GM12878 (cell line): ENCODE measurements at regions not wholly inside any gene's neighbourhood (a gene's known extent, or its start where the extent isn't known, plus 50 kb on each side); places are given as distances from the start of the nearest gene placed in this dataset.
A peak's percentile ranks its signal among the peaks of the same experiment; 100 is the strongest.

ENCODE experiments used
- ATAC-seq: fragments of 200-7000 bp; cut with Tn5 transposase; 3 replicates; pipeline ENCODE4 v1.9.1; 2020; ENCODE audit warnings: mild to moderate bottlenecking, moderate library complexity
- BruUV-seq: library from RNA; stranded (reverse); fragments of 400-500 nt; replicated peaks from 2 replicates; lab custom pipeline; 2021; lab: Mats Ljungman, UMichigan
- CTCF ChIA-PET: fragments of 300-600 bp; sonication (Branson Sonifier 250); formaldehyde crosslinking; extraction: SDS; loops from one replicate; lab custom pipeline; 2021; ENCODE audit warnings: inconsistent platforms; lab: Yijun Ruan, JAX
- POLR2A ChIA-PET: fragments of 350-600 bp; formaldehyde crosslinking; extraction: SDS; loops from one replicate; lab custom pipeline; 2021; ENCODE audit warnings: inconsistent platforms; lab: Charles Lee
- RAD21 ChIA-PET: fragments of 300-600 bp; sonication (Branson Sonifier 250); formaldehyde crosslinking; loops from one replicate; lab custom pipeline; 2023; ENCODE audit warnings: antibody characterized with exemption; ENCODE audit not compliant: unreplicated experiment; lab: Charles Lee
- SMC1A ChIA-PET: fragments of 300-600 bp; sonication (Branson Sonifier 250); formaldehyde crosslinking; loops from one replicate; lab custom pipeline; 2023; ENCODE audit not compliant: unreplicated experiment, uncharacterized antibody; lab: Charles Lee
- DNase-seq: peaks from one replicate; pipeline ENCODE4 v3.0.0-alpha.2; 2011; ENCODE audit warnings: low read depth, low spot score
- FAIRE-seq: peaks from 3 replicates; lab custom pipeline; 2011; peaks lifted over from hg19 to GRCh38; lab: Jason Lieb, UNC
- H2AFZ ChIP-seq: 2 replicates; pipeline ENCODE4 v1.6.0; 2011; ENCODE audit warnings: low read depth, low read length, control low read depth; ENCODE audit not compliant: control insufficient read depth
- H3K27ac ChIP-seq: 2 replicates; pipeline ENCODE4 v1.5.1; 2011; ENCODE audit warnings: control low read depth; ENCODE audit not compliant: control insufficient read depth, insufficient read depth
- H3K27me3 ChIP-seq, 2 experiments: replicated peaks in 1 of 2; 2 replicates each; pipeline versions ENCODE4 v1.6.0 to v1.6.1; 2011; ENCODE audit warnings: low read length in 1 of 2; ENCODE audit not compliant: control insufficient read depth in 2 of 2, insufficient read depth in 2 of 2
- H3K36me3 ChIP-seq, 2 experiments: 2 replicates each; pipeline ENCODE4 v1.5.1; 2011; ENCODE audit warnings: low read length in 1 of 2; ENCODE audit not compliant: control insufficient read depth in 2 of 2, insufficient read depth in 2 of 2
- H3K4me1 ChIP-seq: 2 replicates; pipeline ENCODE4 v1.6.1; 2011; ENCODE audit warnings: mild to moderate bottlenecking, low read length, moderate library complexity, mixed read lengths; ENCODE audit not compliant: control insufficient read depth, insufficient read depth
- H3K4me2 ChIP-seq: 2 replicates; pipeline ENCODE4 v1.6.0; 2011; ENCODE audit warnings: control low read depth; ENCODE audit not compliant: control insufficient read depth, insufficient read depth
- H3K4me3 ChIP-seq: fragments of 200-600 bp; sonication (generic); 2 replicates; pipeline ENCODE4 v1.5.1; 2016
- H3K79me2 ChIP-seq: 2 replicates; pipeline ENCODE4 v1.6.0; 2011; ENCODE audit warnings: low read length; ENCODE audit not compliant: control insufficient read depth, insufficient read depth
- H3K9ac ChIP-seq: 2 replicates; pipeline ENCODE4 v1.8.0; 2011; ENCODE audit warnings: low read length, control low read depth, mixed read lengths; ENCODE audit not compliant: control insufficient read depth, insufficient read depth
- H3K9me3 ChIP-seq: replicated peaks from 3 replicates; pipeline ENCODE4 v1.5.1; 2011; ENCODE audit warnings: mild to moderate bottlenecking, low read length; ENCODE audit not compliant: control insufficient read depth, insufficient read depth
- H4K20me1 ChIP-seq: 2 replicates; pipeline ENCODE4 v1.6.0; 2011; ENCODE audit not compliant: control insufficient read depth, insufficient read depth
- CREB1 ChIP-seq: IDR thresholded peaks from 2 replicates; pipeline ENCODE4 v1.6.1; 2012; ENCODE audit warnings: low read depth, mild to moderate bottlenecking, inconsistent platforms
- CTCF ChIP-seq, 3 experiments: IDR thresholded peaks in 2 of 3; conservative IDR thresholded peaks in 1 of 3; 2 replicates each; pipeline ENCODE4 v1.5.1; 2011; ENCODE audit warnings: low read depth in 3 of 3, low read length in 3 of 3, mild to moderate bottlenecking in 3 of 3, control low read depth in 2 of 3, moderate library complexity in 2 of 3, inconsistent platforms in 1 of 3, mixed read lengths in 1 of 3; ENCODE audit not compliant: control insufficient read depth in 2 of 3, insufficient read depth in 1 of 3; ENCODE audit errors: extremely low read depth in 1 of 3
- EZH2 ChIP-seq: IDR thresholded peaks from 2 replicates; pipeline ENCODE4 v1.6.1; 2012; ENCODE audit warnings: low read depth, mild to moderate bottlenecking, control low read depth, inconsistent platforms, low read length, borderline replicate concordance; ENCODE audit not compliant: control insufficient read depth
- HDAC6 ChIP-seq: fragments of 200-600 bp; sonication (generic); IDR thresholded peaks from one replicate; pipeline ENCODE4 v1.8.0; 2017; ENCODE audit warnings: antibody characterized with exemption; ENCODE audit not compliant: unreplicated experiment
- NR2C2 ChIP-seq: IDR thresholded peaks from 2 replicates; pipeline ENCODE4 v1.6.1; 2011; ENCODE audit warnings: borderline replicate concordance, low read depth; ENCODE audit not compliant: control insufficient read depth, insufficient read length
- RAD21 ChIP-seq: IDR thresholded peaks from 2 replicates; pipeline ENCODE4 v1.6.1; 2011; ENCODE audit warnings: mild to moderate bottlenecking, low read depth, low read length, moderate library complexity; ENCODE audit not compliant: insufficient read depth
- SUZ12 ChIP-seq: fragments of 200-600 bp; sonication (generic); IDR thresholded peaks from one replicate; pipeline ENCODE4 v1.6.1; 2018; ENCODE audit warnings: antibody characterized with exemption, mild to moderate bottlenecking; ENCODE audit not compliant: unreplicated experiment
- ZNF622 ChIP-seq: fragments of 450-650 bp; IDR thresholded peaks from 2 replicates; pipeline ENCODE4 v1.6.1; 2017; ENCODE audit warnings: mild to moderate bottlenecking, inconsistent platforms
- WGBS: methylation state at CpG from one replicate; pipeline ENCODE4 v1.1.6; 2016; ENCODE audit warnings: low lambda C conversion rate; ENCODE audit not compliant: insufficient replicate concordance, insufficient coverage; ENCODE audit errors: missing lambda C conversion rate; 5-methylcytosine and 5-hydroxymethylcytosine counted together
- in situ Hi-C: fragments of 300-500 bp; cut with MboI; formaldehyde crosslinking; loops from 9 replicates; pipeline ENCODE4 v1.14.3; 2018; ENCODE audit warnings: mixed read lengths
- intact Hi-C: fragments of 100-400 bp; cut with micrococcal nuclease; formaldehyde crosslinking; loops from one replicate; pipeline ENCODE4 v1.14.2; 2022; ENCODE audit not compliant: unreplicated experiment

- Histone ChIP-seq H3K4me3 (no peak overlapping the region), H3K9ac (no peak overlapping the region), H3K4me1 (no peaks in the 10 kb centered on the region), H2AFZ (no peak overlapping the region), H3K9me3 (no peaks in the 10 kb centered on the region; the same call in 2 of the 3 replicates), H3K79me2 (no peaks in the 10 kb centered on the region), H3K4me2 (peak overlapping the region; percentile 52), H3K27ac (no peak overlapping the region), H3K36me3 (no peaks in the 10 kb centered on the region), H4K20me1 (no peaks in the 10 kb centered on the region), H3K27me3 (peaks cover 35 to 53% of the 10 kb centered on the region in 2 experiments)
- no TSS peak for BruUV-seq
- 0 out of 2 replicates have a peak, but pooled peaks have one; percentile 74 for TF ChIP-seq EZH2
- no peak for TF ChIP-seq CREB1
- no peak for DNase-seq
- RAD21 ChIA-PET: interaction anchor here (0.7 kb wide), 1 partner anchor 12 kb away, joined by 3 read pairs; no protein-coding TSS in a partner anchor
- CTCF ChIA-PET: interaction anchor here (0.9 to 1.2 kb wide), 2 partner anchors 10 to 130 kb away, joined by 3 read pairs; no protein-coding TSS in a partner anchor
- under 1% methylated on average over 32 of the region's 35 CpGs for WGBS
- intact Hi-C loops: loop anchor here (5.0 to 10.0 kb wide), 2 partner anchors 274 to 366 kb away; partner anchors contain the start of gene C11orf96
- in situ Hi-C loops: no loop called here
- SMC1A ChIA-PET: interaction anchor here (0.8 to 1.8 kb wide), 2 partner anchors 273 kb away, joined by 3 to 7 read pairs; no protein-coding TSS in a partner anchor
- POLR2A ChIA-PET: no interaction called here
- ATAC-seq: no peak
- FAIRE-seq: no peak
Observed at GRCh38 chr11:43578346-43579170, 102.0 kb upstream of the HSD17B12 start.

GRCh38 chr11:43579171-43579918 is 101.2 kb upstream of the HSD17B12 start:
- Histone ChIP-seq H3K9ac (no peak overlapping the region), H3K4me2 (peak overlapping the region; percentile 52), H3K4me1 (no peaks in the 10 kb centered on the region), H3K79me2 (no peaks in the 10 kb centered on the region), H3K27me3 (peaks cover 33 to 53% of the 10 kb centered on the region in 2 experiments), H3K36me3 (no peaks in the 10 kb centered on the region), H4K20me1 (no peaks in the 10 kb centered on the region), H3K4me3 (peak overlapping the region; percentile 58; the same call in 1 of the 2 replicates), H3K9me3 (no peaks in the 10 kb centered on the region; the same call in 2 of the 3 replicates), H2AFZ (no peak overlapping the region), H3K27ac (no peak overlapping the region)
- WGBS: 1% methylated on average over 66 of the region's 83 CpGs
- FAIRE-seq (no peak), DNase-seq (no peak), ATAC-seq (peak; percentile 73)
- RAD21 ChIA-PET: no interaction called here
- SMC1A ChIA-PET: interaction anchor here (0.8 kb wide), 1 partner anchor 273 kb away, joined by 3 read pairs; no protein-coding TSS in a partner anchor
- BruUV-seq: no TSS peak
- POLR2A ChIA-PET: no interaction called here
- CTCF ChIA-PET: no interaction called here
- in situ Hi-C loops (no loop called here), intact Hi-C loops (loop anchor here (5.0 to 10.0 kb wide), 2 partner anchors 273 to 365 kb away; partner anchors contain the start of gene C11orf96)
- TF ChIP-seq NR2C2: no peak
- peak in 2 of 3 experiments; percentile 21 to 27; a peak in 3 of 6 replicates for TF ChIP-seq CTCF (IDR thresholded peaks at IDR 0.05 in 2 of 3, conservative IDR thresholded peaks at IDR 0.05 in 1 of 3; ENCODE audit: control insufficient read depth in 2 of 3, extremely low read depth in 1 of 3, insufficient read depth in 1 of 3, low read depth in 3 of 3, low read length in 3 of 3)
- 0 out of 2 replicates have a peak, but pooled peaks have one; percentile 20 for TF ChIP-seq RAD21
- no peak for TF ChIP-seq HDAC6
- TF ChIP-seq SUZ12: peak; percentile 36
- TF ChIP-seq ZNF622: no peak
